Esophagus squamous epithelium (tissue), 5 donors: ENCODE measurements at regions not wholly inside any gene's neighbourhood (a gene's known extent, or its start where the extent isn't known, plus 50 kb on each side); places are given as distances from the start of the nearest gene placed in this dataset.

ENCODE experiments used
- DNase-seq: peaks from one replicate; lab custom pipeline; 2025; lab: John Stamatoyannopoulos, UW
- H3K27ac ChIP-seq, 4 donors: fragments of 200-600 bp; sonication (generic); one replicate each; pipeline ENCODE4 v1.5.1; 2016 to 2019; ENCODE audit warnings: mild to moderate bottlenecking in 1 of 4
- H3K27me3 ChIP-seq, 4 donors: fragments of 200-600 bp; sonication (generic); 1 replicate in 3 of 4; 2 replicates in 1 of 4; pipeline versions ENCODE4 v1.5.1 to v1.6.0; 2017 to 2021; ENCODE audit warnings: antibody characterized with exemption in 1 of 4
- H3K36me3 ChIP-seq, 3 donors: fragments of 200-600 bp; sonication (generic); one replicate each; pipeline ENCODE4 v1.5.1; 2016 to 2019
- H3K4me1 ChIP-seq, 3 donors: fragments of 200-600 bp; sonication (generic); one replicate each; pipeline ENCODE4 v1.5.1; 2017 to 2019
- H3K4me3 ChIP-seq, 4 donors: fragments of 200-600 bp; sonication (generic); 1 replicate in 3 of 4; 2 replicates in 1 of 4; pipeline ENCODE4 v1.5.1; 2016 to 2019; ENCODE audit warnings: mild to moderate bottlenecking in 2 of 4, moderate library complexity in 1 of 4
- H3K9me3 ChIP-seq, 3 donors: fragments of 200-600 bp; sonication (generic); one replicate each; pipeline ENCODE4 v1.5.1; 2016 to 2019
- CTCF ChIP-seq, 6 experiments: fragments of 450-650 bp in 4 of 6; fragments of 200-600 bp in 2 of 6; sonication (generic) in 2 of 6; IDR thresholded peaks; one replicate each; pipeline ENCODE4 v1.5.1; 2016 to 2019; ENCODE audit warnings: antibody characterized with exemption in 6 of 6, mild to moderate bottlenecking in 4 of 6, moderate library complexity in 4 of 6
- POLR2A ChIP-seq, 4 donors: fragments of 450-650 bp; IDR thresholded peaks; one replicate each; pipeline ENCODE4 v1.6.1; 2017; ENCODE audit warnings: antibody characterized with exemption in 4 of 4, mild to moderate bottlenecking in 4 of 4, moderate library complexity in 3 of 4
- WGBS, 2 donors: methylation state at CpG; one replicate each; pipeline ENCODE4 v1.1.5; 2018; 5-methylcytosine and 5-hydroxymethylcytosine counted together
- intact Hi-C: fragments of 100-400 bp; cut with DNase I; formaldehyde crosslinking; loops from one replicate; pipeline ENCODE4 v1.15.0; 2022
- donor health status: DM: yes; HTN: yes; CAD: no.

GRCh38 chr18:49681387-49681786 lies 119.5 kb downstream of the LIPG start:
- 76 to 82% methylated on average over 4 of the region's 4 CpGs for WGBS, 2 donors
- Histone ChIP-seq H3K36me3 (no peaks in the 10 kb centered on the region), H3K4me3 (no peak overlapping the region), H3K9me3 (no peaks in the 10 kb centered on the region), H3K4me1 (no peaks in the 10 kb centered on the region), H3K27me3 (peaks cover 0 to 4% (median 0%) of the 10 kb centered on the region in 4 donors), H3K27ac (no peak overlapping the region)
- TF ChIP-seq CTCF (IDR thresholded peaks at IDR 0.05): no peak
- TF ChIP-seq POLR2A (IDR thresholded peaks at IDR 0.05): no peak
- intact Hi-C loops: no loop called here
- no peak for DNase-seq

GRCh38 chr18:49678440-49678839 lies 116.6 kb downstream of the LIPG start:
- no peak overlapping the region for H3K27ac ChIP-seq
- no peaks in the 10 kb centered on the region for H3K36me3 ChIP-seq
- H3K4me3 ChIP-seq: no peak overlapping the region
- no peaks in the 10 kb centered on the region for H3K9me3 ChIP-seq
- peaks cover 0 to 8% (median 0%) of the 10 kb centered on the region in 4 donors for H3K27me3 ChIP-seq
- 77 to 80% methylated on average over 3 of the region's 3 CpGs for WGBS, 2 donors
- intact Hi-C loops: no loop called here
- TF ChIP-seq CTCF (IDR thresholded peaks at IDR 0.05): no peak
- no peak for TF ChIP-seq POLR2A (IDR thresholded peaks at IDR 0.05)
- DNase-seq: no peak
- no peaks in the 10 kb centered on the region for H3K4me1 ChIP-seq

GRCh38 chr18:49677762-49678413 lies 116.0 kb downstream of the LIPG start:
- DNase-seq: no peak
- no peak overlapping the region for H3K4me3 ChIP-seq
- H3K36me3 ChIP-seq: no peaks in the 10 kb centered on the region
- peaks cover 0 to 12% (median 0%) of the 10 kb centered on the region in 4 donors for H3K27me3 ChIP-seq
- no peaks in the 10 kb centered on the region for H3K9me3 ChIP-seq
- H3K4me1 ChIP-seq: no peaks in the 10 kb centered on the region
- WGBS, 2 donors: 47 to 55% methylated on average over 10 of the region's 10 CpGs
- no peak overlapping the region for H3K27ac ChIP-seq
- intact Hi-C loops: no loop called here
- TF ChIP-seq CTCF (IDR thresholded peaks at IDR 0.05) (no peak), POLR2A (IDR thresholded peaks at IDR 0.05) (no peak)

GRCh38 chr18:49677081-49677480 lies 115.2 kb downstream of the LIPG start:
- H3K9me3 ChIP-seq: no peaks in the 10 kb centered on the region
- intact Hi-C loops: no loop called here
- H3K27me3 ChIP-seq: peaks cover 0 to 12% (median 0%) of the 10 kb centered on the region in 4 donors
- no peak for TF ChIP-seq POLR2A (IDR thresholded peaks at IDR 0.05)
- TF ChIP-seq CTCF (IDR thresholded peaks at IDR 0.05): no peak
- no peaks in the 10 kb centered on the region for H3K4me1 ChIP-seq
- no peak for DNase-seq
- no peak overlapping the region for H3K27ac ChIP-seq
- 67 to 80% methylated on average over 4 of the region's 4 CpGs for WGBS, 2 donors
- no peaks in the 10 kb centered on the region for H3K36me3 ChIP-seq
- H3K4me3 ChIP-seq: no peak overlapping the region

GRCh38 chr18:49673281-49673680 lies 111.4 kb downstream of the LIPG start:
- Histone ChIP-seq H3K27ac (no peak overlapping the region), H3K4me3 (no peak overlapping the region), H3K27me3 (peaks cover 0 to 32% (median 0%) of the 10 kb centered on the region in 4 donors), H3K9me3 (no peaks in the 10 kb centered on the region), H3K4me1 (peaks cover 0 to 10% (median 0%) of the 10 kb centered on the region in 3 donors), H3K36me3 (no peaks in the 10 kb centered on the region)
- TF ChIP-seq CTCF (IDR thresholded peaks at IDR 0.05): no peak
- TF ChIP-seq POLR2A (IDR thresholded peaks at IDR 0.05): no peak
- 84 to 90% methylated on average over 4 to 5 of the region's 5 CpGs for WGBS, 2 donors
- intact Hi-C loops: no loop called here
- no peak for DNase-seq
